ENCODE measurements at regions not wholly inside any gene's neighbourhood (a gene's known extent, or its start where the extent isn't known, plus 50 kb on each side); places are given as distances from the start of the nearest gene placed in this dataset.
A peak's percentile ranks its signal among the peaks of the same experiment; 100 is the strongest.

- no peak for TF ChIP-seq ETS1 (IDR thresholded peaks at IDR 0.05)
Observed at GRCh38 chr22:49141761-49142160, 685.9 kb downstream of the BRD1 start (continued).

GRCh38 chr22:49140911-49141665, 686.6 kb downstream of the BRD1 start:
- Histone ChIP-seq H2AFZ (no peak overlapping the region), H3K4me3 (no peak overlapping the region), H3K27ac (ENCODE audit: low read depth) (no peak overlapping the region), H3K79me2 (replicated peaks; ENCODE audit: insufficient read depth) (no peaks in the 10 kb centered on the region), H3F3A (replicated peaks; ENCODE audit: low read depth) (no peaks in the 10 kb centered on the region), H3K4me1 (ENCODE audit: insufficient read depth) (no peaks in the 10 kb centered on the region), H4K20me1 (replicated peaks; ENCODE audit: insufficient read depth) (no peaks in the 10 kb centered on the region), H3K4me2 (no peak overlapping the region), H3K9me2 (ENCODE audit: insufficient read depth) (no peaks in the 10 kb centered on the region), H3K36me3 (ENCODE audit: insufficient read depth) (peaks cover 4% of the 10 kb centered on the region; the same call in 1 of the 2 replicates), H3K27me3 (ENCODE audit: insufficient read depth) (no peaks in the 10 kb centered on the region)
- H3K27me3 Mint-ChIP-seq (ENCODE audit: insufficient read depth, low read depth, poor library complexity), result no peaks in the 10 kb centered on the region
- peak; percentile 45; the same call in 2 of the 3 replicates for ATAC-seq
- H3K4me3 Mint-ChIP-seq, result no peak overlapping the region
- no peak for DNase-seq (ENCODE audit: low spot score)
- no peak for TF ChIP-seq ZNF331 (CRISPR knock-in tag; IDR thresholded peaks at IDR 0.05; ENCODE audit: low read depth)
- no peak for TF ChIP-seq NANOG (IDR thresholded peaks at IDR 0.05; ENCODE audit: borderline replicate concordance)
- TF ChIP-seq REST (IDR thresholded peaks at IDR 0.05; ENCODE audit: unreplicated experiment), result no peak
- TF ChIP-seq ETS1 (IDR thresholded peaks at IDR 0.05), result no peak
- no peak for TF ChIP-seq POLR2AphosphoS5 (IDR thresholded peaks at IDR 0.05; ENCODE audit: low read depth)
- no peak for TF ChIP-seq ZNF114 (CRISPR knock-in tag; IDR thresholded peaks at IDR 0.05)
- no peak for TF ChIP-seq CREB1 (CRISPR knock-in tag; IDR thresholded peaks at IDR 0.05; ENCODE audit: low read depth)
- no peaks in the 10 kb centered on the region for H3K36me3 Mint-ChIP-seq (ENCODE audit: low read depth)
- H3K27ac Mint-ChIP-seq, result no peak overlapping the region
- H3K9me3 Mint-ChIP-seq, result peaks cover 2% of the 10 kb centered on the region; the same call in 2 of the 3 replicates
- 0 out of 3 replicates have a peak, but pooled peaks cover 3% of the 10 kb centered on the region for H3K4me1 Mint-ChIP-seq

Measured in GM23338 (cell line).